WTC11 (cell line): ENCODE measurements at regions not wholly inside any gene's neighbourhood (a gene's known extent, or its start where the extent isn't known, plus 50 kb on each side); places are given as distances from the start of the nearest gene placed in this dataset.

Experiments
- ATAC-seq: fragments of 200-7000 bp; cut with Tn5 transposase; 2 replicates; pipeline ENCODE4 v1.10.0; 2021; ENCODE audit warnings: mild to moderate bottlenecking, moderate library complexity
- CTCF ChIA-PET: fragments of 300-600 bp; sonication (Branson Sonifier 250); formaldehyde crosslinking; loops from one replicate; lab custom pipeline; 2021; ENCODE audit warnings: antibody characterized with exemption; lab: Charles Lee
- POLR2A ChIA-PET: fragments of 350-600 bp; sonication (Branson Sonifier 250); formaldehyde crosslinking; loops from one replicate; lab custom pipeline; 2021; ENCODE audit warnings: antibody characterized with exemption; lab: Charles Lee
- DNase-seq: peaks from one replicate; pipeline ENCODE4 v3.0.0; 2021; ENCODE audit warnings: low spot score
- H3K27ac Mint-ChIP-seq: 2 replicates; pipeline ENCODE4 v1.8.0; 2021; ENCODE audit warnings: mixed read lengths
- H3K27me3 Mint-ChIP-seq: 2 replicates; pipeline ENCODE4 v1.8.0; 2021; ENCODE audit warnings: low read depth, mild to moderate bottlenecking, moderate library complexity, mixed read lengths
- H3K36me3 Mint-ChIP-seq: 2 replicates; pipeline ENCODE4 v1.8.0; 2021; ENCODE audit warnings: mixed read lengths
- H3K4me1 Mint-ChIP-seq: 2 replicates; pipeline ENCODE4 v1.8.0; 2022; ENCODE audit warnings: mixed read lengths
- H3K4me3 Mint-ChIP-seq: 2 replicates; pipeline ENCODE4 v1.8.0; 2021; ENCODE audit warnings: mild to moderate bottlenecking, moderate library complexity, mixed read lengths
- H3K9me3 Mint-ChIP-seq: 2 replicates; pipeline ENCODE4 v1.8.0; 2021; ENCODE audit warnings: mixed read lengths
- E2F1 ChIP-seq: sonication (generic); formaldehyde crosslinking; IDR thresholded peaks from 2 replicates; pipeline ENCODE4 v1.8.0; 2022; ENCODE audit warnings: mild to moderate bottlenecking, missing genetic modification reagents
- E2F4 ChIP-seq: sonication (generic); formaldehyde crosslinking; IDR thresholded peaks from 2 replicates; pipeline ENCODE4 v1.8.1; 2022; ENCODE audit warnings: low read depth, mild to moderate bottlenecking, moderate library complexity, missing genetic modification reagents, borderline replicate concordance
- FOXP1 ChIP-seq: sonication (generic); formaldehyde crosslinking; IDR thresholded peaks from 2 replicates; pipeline ENCODE4 v1.8.0; 2022; ENCODE audit warnings: missing genetic modification reagents, mild to moderate bottlenecking, moderate library complexity, borderline replicate concordance
- JUN ChIP-seq: sonication (generic); formaldehyde crosslinking; IDR thresholded peaks from 2 replicates; pipeline ENCODE4 v1.8.0; 2023; ENCODE audit warnings: mild to moderate bottlenecking, missing genetic modification reagents
- NR3C1 ChIP-seq: sonication (generic); formaldehyde crosslinking; conservative IDR thresholded peaks from 2 replicates; pipeline ENCODE4 v1.8.1; 2023; ENCODE audit warnings: low read depth, mild to moderate bottlenecking, missing genetic modification reagents
- SOX15 ChIP-seq: fragments of 250-450 bp; sonication (Bioruptor Pico); IDR thresholded peaks from 2 replicates; pipeline ENCODE4 v1.9.0; 2021; ENCODE audit warnings: mild to moderate bottlenecking
- SP1 ChIP-seq: sonication (generic); formaldehyde crosslinking; conservative IDR thresholded peaks from 2 replicates; pipeline ENCODE4 v1.8.1; 2022; ENCODE audit warnings: missing genetic modification reagents
- TEAD1 ChIP-seq: sonication (generic); formaldehyde crosslinking; IDR thresholded peaks from 2 replicates; pipeline ENCODE4 v1.8.0; 2022; ENCODE audit warnings: mild to moderate bottlenecking, missing genetic modification reagents
- TEAD4 ChIP-seq: sonication (generic); formaldehyde crosslinking; IDR thresholded peaks from 2 replicates; pipeline ENCODE4 v1.8.0; 2022; ENCODE audit warnings: mild to moderate bottlenecking, missing genetic modification reagents
- ZBTB43 ChIP-seq: sonication (generic); formaldehyde crosslinking; IDR thresholded peaks from 2 replicates; pipeline ENCODE4 v1.8.1; 2023; ENCODE audit warnings: mild to moderate bottlenecking, missing genetic modification reagents
- ZNF396 ChIP-seq: fragments of 250-450 bp; sonication (Bioruptor Pico); IDR thresholded peaks from 2 replicates; pipeline ENCODE4 v1.8.0; 2021; ENCODE audit warnings: mild to moderate bottlenecking, moderate library complexity, borderline replicate concordance
- TF ChIP-seq, protein P1 (sequence below): fragments of 250-450 bp; sonication (Bioruptor Pico); IDR thresholded peaks from 2 replicates; pipeline ENCODE4 v2.1.2; 2022; ENCODE audit warnings: mild to moderate bottlenecking, moderate library complexity
- TF ChIP-seq, protein P2 (sequence below): fragments of 250-450 bp; sonication (Bioruptor Pico); IDR thresholded peaks from 2 replicates; pipeline ENCODE4 v1.9.0; 2021; ENCODE audit warnings: moderate library complexity, mild to moderate bottlenecking, inconsistent platforms, borderline replicate concordance
- TF ChIP-seq, protein P3 (sequence below): sonication (generic); formaldehyde crosslinking; conservative IDR thresholded peaks from 2 replicates; pipeline ENCODE4 v1.8.1; 2023; ENCODE audit warnings: mild to moderate bottlenecking, low read depth, missing genetic modification reagents, moderate library complexity

GRCh38 chr3:77931255-77932009, 891.5 kb downstream of the ROBO2 start:
- ATAC-seq (no peak), DNase-seq (no peak)
- Mint-ChIP-seq H3K27ac (no peak overlapping the region), H3K27me3 (no peaks in the 10 kb centered on the region; the same call in 1 of the 2 replicates), H3K4me3 (no peak overlapping the region), H3K4me1 (peaks cover 11% of the 10 kb centered on the region), H3K9me3 (no peaks in the 10 kb centered on the region), H3K36me3 (no peaks in the 10 kb centered on the region)
- POLR2A ChIA-PET = interaction anchor here (0.5 kb wide), 1 partner anchor 257 kb away, joined by 3 read pairs; no protein-coding TSS in a partner anchor
- TF ChIP-seq TEAD1 (CRISPR knock-in tag) = no peak
- TF ChIP-seq SOX15 = no peak
- TF ChIP-seq, protein P1, sequence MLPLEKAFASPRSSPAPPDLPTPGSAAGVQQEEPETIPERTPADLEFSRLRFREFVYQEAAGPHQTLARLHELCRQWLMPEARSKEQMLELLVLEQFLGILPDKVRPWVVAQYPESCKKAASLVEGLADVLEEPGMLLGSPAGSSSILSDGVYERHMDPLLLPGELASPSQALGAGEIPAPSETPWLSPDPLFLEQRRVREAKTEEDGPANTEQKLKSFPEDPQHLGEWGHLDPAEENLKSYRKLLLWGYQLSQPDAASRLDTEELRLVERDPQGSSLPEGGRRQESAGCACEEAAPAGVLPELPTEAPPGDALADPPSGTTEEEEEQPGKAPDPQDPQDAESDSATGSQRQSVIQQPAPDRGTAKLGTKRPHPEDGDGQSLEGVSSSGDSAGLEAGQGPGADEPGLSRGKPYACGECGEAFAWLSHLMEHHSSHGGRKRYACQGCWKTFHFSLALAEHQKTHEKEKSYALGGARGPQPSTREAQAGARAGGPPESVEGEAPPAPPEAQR (CRISPR knock-in tag) = no peak
- TF ChIP-seq E2F4 (CRISPR knock-in tag) = no peak
- no peak for TF ChIP-seq FOXP1
- TF ChIP-seq ZBTB43 (CRISPR knock-in tag) = no peak
- TF ChIP-seq TEAD4 (CRISPR knock-in tag) = no peak
- TF ChIP-seq ZNF396 (CRISPR knock-in tag) = no peak
- no peak for TF ChIP-seq E2F1 (CRISPR knock-in tag)
- TF ChIP-seq JUN (CRISPR knock-in tag) = no peak
- CTCF ChIA-PET = no interaction called here

DNA sequence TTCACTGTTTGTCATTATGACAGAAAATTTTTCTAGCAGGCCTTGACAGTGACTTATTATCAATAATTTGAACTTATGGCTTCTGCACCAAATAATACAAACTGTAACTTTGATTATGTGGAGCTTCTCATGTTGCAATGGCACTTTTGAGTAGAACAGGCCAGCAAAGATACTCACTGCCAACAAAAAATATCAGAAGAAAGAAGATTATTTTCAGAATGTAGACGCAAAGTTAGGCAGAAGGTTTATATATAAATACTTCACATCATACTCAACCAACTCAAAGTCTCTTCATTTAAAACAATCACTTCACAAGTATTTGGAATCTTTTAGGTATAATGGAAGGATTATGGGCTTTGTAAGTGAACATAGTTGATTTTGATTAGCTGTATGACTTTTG, 893.0 kb downstream of the ROBO2 start:
- Mint-ChIP-seq H3K4me1 (peaks cover 11% of the 10 kb centered on the region), H3K9me3 (no peaks in the 10 kb centered on the region), H3K4me3 (no peak overlapping the region)
- DNase-seq (no peak), ATAC-seq (no peak)
- CTCF ChIA-PET = no interaction called here
- TF ChIP-seq NR3C1 (no peak), SP1 (CRISPR knock-in tag) (no peak)
- TF ChIP-seq, protein P2, sequence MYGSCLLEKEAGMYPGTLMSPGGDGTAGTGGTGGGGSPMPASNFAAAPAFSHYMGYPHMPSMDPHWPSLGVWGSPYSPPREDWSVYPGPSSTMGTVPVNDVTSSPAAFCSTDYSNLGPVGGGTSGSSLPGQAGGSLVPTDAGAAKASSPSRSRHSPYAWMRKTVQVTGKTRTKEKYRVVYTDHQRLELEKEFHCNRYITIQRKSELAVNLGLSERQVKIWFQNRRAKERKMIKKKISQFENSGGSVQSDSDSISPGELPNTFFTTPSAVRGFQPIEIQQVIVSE = no peak
- TF ChIP-seq, protein P3, sequence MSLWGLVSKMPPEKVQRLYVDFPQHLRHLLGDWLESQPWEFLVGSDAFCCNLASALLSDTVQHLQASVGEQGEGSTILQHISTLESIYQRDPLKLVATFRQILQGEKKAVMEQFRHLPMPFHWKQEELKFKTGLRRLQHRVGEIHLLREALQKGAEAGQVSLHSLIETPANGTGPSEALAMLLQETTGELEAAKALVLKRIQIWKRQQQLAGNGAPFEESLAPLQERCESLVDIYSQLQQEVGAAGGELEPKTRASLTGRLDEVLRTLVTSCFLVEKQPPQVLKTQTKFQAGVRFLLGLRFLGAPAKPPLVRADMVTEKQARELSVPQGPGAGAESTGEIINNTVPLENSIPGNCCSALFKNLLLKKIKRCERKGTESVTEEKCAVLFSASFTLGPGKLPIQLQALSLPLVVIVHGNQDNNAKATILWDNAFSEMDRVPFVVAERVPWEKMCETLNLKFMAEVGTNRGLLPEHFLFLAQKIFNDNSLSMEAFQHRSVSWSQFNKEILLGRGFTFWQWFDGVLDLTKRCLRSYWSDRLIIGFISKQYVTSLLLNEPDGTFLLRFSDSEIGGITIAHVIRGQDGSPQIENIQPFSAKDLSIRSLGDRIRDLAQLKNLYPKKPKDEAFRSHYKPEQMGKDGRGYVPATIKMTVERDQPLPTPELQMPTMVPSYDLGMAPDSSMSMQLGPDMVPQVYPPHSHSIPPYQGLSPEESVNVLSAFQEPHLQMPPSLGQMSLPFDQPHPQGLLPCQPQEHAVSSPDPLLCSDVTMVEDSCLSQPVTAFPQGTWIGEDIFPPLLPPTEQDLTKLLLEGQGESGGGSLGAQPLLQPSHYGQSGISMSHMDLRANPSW (CRISPR knock-in tag) = no peak
- TF ChIP-seq, all 79 proteins: peak for 0
- POLR2A ChIA-PET = no interaction called here
- H3K27ac Mint-ChIP-seq = no peak overlapping the region
- H3K27me3 Mint-ChIP-seq = no peaks in the 10 kb centered on the region; the same call in 1 of the 2 replicates
- no peaks in the 10 kb centered on the region for H3K36me3 Mint-ChIP-seq
